GM12891 (cell line): ENCODE measurements at regions not wholly inside any gene's neighbourhood (a gene's known extent, or its start where the extent isn't known, plus 50 kb on each side); places are given as distances from the start of the nearest gene placed in this dataset.

ENCODE experiments used
- POLR2A ChIP-seq: IDR thresholded peaks from 2 replicates; pipeline ENCODE4 v1.6.1; 2011; ENCODE audit warnings: low read depth, low read length, control low read depth
- POLR2AphosphoS5 ChIP-seq: IDR thresholded peaks from 2 replicates; pipeline ENCODE4 v1.6.1; 2011; ENCODE audit warnings: low read depth, low read length, control low read depth

GRCh38 chrX:138255373-138255772 lies 456.1 kb downstream of the FGF13 start:
- TF ChIP-seq POLR2A (no peak), POLR2AphosphoS5 (no peak)
